ENCODE measurements at regions not wholly inside any gene's neighbourhood (a gene's known extent, or its start where the extent isn't known, plus 50 kb on each side); places are given as distances from the start of the nearest gene placed in this dataset.
"Not testable (repeated sequence)": the region's sequence is repeated elsewhere in the genome, so short reads cannot be mapped to it uniquely, and the experiment has no call there.

DNA sequence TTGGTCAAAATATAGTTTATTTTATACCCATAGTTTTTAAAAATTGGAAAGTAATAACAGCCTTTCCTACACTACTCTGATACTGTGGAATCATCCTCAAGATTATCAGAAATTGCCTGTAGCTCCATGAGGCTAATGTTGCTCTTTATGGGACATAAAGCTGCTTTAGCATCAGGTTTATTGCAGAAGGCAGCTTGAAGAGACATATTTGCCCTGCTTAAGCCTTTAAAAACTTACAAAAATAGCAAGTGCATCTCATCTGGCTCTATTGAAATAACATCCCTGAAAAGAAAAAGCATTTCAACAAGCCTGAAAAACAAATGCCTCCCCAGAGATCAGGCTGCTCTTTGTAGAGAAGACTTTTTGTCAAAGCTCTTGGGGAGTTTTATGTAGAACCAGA, 142.9 kb upstream of the MON1B start:
- Histone ChIP-seq H3K9me3 (no peaks in the 10 kb centered on the region), H3K36me3 (no peaks in the 10 kb centered on the region), H3K27me3 (no peaks in the 10 kb centered on the region), H3K27ac (no peak overlapping the region), H3K4me1 (ENCODE audit: control insufficient read depth in 1 of 2, insufficient read depth in 1 of 2, low read depth in 1 of 2, low read length in 1 of 2) (no peaks in the 10 kb centered on the region), H3K4me3 (ENCODE audit: low read depth in 1 of 2, low read length in 1 of 2) (no peak overlapping the region)
- TF ChIP-seq, protein P1, sequence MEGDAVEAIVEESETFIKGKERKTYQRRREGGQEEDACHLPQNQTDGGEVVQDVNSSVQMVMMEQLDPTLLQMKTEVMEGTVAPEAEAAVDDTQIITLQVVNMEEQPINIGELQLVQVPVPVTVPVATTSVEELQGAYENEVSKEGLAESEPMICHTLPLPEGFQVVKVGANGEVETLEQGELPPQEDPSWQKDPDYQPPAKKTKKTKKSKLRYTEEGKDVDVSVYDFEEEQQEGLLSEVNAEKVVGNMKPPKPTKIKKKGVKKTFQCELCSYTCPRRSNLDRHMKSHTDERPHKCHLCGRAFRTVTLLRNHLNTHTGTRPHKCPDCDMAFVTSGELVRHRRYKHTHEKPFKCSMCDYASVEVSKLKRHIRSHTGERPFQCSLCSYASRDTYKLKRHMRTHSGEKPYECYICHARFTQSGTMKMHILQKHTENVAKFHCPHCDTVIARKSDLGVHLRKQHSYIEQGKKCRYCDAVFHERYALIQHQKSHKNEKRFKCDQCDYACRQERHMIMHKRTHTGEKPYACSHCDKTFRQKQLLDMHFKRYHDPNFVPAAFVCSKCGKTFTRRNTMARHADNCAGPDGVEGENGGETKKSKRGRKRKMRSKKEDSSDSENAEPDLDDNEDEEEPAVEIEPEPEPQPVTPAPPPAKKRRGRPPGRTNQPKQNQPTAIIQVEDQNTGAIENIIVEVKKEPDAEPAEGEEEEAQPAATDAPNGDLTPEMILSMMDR (IDR thresholded peaks at IDR 0.05), result no peak

DNA sequence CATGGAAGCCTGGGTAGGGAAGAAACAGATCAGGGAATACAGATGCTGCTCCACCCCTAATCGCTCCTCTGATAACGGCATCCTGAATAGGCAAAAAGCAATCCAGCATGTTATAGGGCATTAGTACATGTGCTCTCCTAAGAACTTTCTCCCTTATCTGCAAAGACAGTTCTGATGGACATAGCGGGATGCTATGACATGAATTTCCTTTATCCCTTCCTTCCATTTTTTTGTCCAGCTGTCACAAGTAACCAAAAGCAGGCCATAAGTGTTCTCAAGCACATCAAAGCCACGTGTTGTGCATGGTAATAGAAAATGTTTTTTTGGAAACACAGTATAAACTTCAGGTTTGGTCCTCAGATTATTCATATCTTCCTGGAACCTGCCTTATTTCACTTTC, 141.4 kb upstream of the MON1B start:
- no peak overlapping the region for H3K4me3 ChIP-seq (ENCODE audit: low read depth in 1 of 2, low read length in 1 of 2)
- H3K36me3 ChIP-seq, result no peaks in the 10 kb centered on the region
- TF ChIP-seq, protein P1 (IDR thresholded peaks at IDR 0.05), result no peak
- no peak overlapping the region for H3K27ac ChIP-seq
- H3K4me1 ChIP-seq (ENCODE audit: control insufficient read depth in 1 of 2, insufficient read depth in 1 of 2, low read depth in 1 of 2, low read length in 1 of 2), result no peaks in the 10 kb centered on the region
- H3K27me3 ChIP-seq, result no peaks in the 10 kb centered on the region
- H3K9me3 ChIP-seq, result no peaks in the 10 kb centered on the region

DNA sequence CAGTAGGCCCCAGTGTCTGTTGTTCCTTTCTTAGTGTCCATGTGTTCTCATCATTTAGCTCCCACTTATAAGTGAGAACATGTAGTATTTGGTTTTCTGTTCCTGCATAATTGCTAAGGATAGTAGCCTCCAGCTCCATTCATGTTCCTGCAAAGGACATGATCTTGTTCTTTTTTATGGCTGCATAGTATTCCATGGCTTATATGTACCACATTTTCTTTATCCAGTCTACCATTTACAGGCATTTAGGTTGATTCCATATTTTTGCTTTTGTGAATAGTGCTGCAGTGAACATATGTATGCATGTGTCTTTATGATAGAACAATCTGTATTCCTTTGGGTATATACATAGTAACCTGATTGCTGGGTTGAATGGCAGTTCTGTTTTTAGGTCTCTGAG, 134.4 kb upstream of the MON1B start:
- H3K9me3 ChIP-seq; H3K27ac ChIP-seq; H3K4me3 ChIP-seq (ENCODE audit: low read depth in 1 of 2, low read length in 1 of 2); H3K36me3 ChIP-seq; H3K27me3 ChIP-seq: not testable (repeated sequence)
- peaks cover 0 to 34% of the 10 kb centered on the region in 2 experiments for H3K4me1 ChIP-seq (ENCODE audit: control insufficient read depth in 1 of 2, insufficient read depth in 1 of 2, low read depth in 1 of 2, low read length in 1 of 2)

DNA sequence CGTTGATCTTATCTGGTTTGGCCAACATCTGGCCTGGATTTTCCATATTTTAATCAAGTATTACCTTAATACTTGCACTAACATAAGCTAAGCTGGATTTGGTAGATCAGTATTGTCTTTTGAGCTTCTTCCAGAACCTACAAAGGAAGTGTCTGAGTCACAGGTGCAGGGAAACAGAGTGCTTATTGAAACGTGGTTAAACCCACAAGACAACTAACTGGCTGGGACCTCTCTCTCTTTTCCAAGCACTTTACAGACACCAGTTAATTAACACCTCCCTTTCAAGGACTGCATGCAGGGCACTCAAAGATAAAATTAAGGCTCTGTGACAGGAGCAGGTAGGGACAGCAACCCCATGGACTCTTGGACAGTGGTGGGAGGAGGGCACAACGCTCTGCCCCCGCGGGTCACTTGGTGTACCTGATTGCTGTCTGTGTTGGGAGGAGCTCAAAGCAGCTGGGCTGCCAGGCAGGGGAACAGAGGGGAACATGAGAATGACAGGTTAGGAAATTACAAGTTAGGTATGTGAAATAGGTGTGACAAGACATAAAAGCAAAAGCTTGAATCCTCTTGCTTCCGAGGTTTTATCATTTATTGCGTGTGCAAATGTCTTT, 133.7 kb upstream of the MON1B start:
- TF ChIP-seq, protein P1 (IDR thresholded peaks at IDR 0.05), result no peak
- H3K36me3 ChIP-seq, result no peaks in the 10 kb centered on the region
- peaks cover 0 to 38% of the 10 kb centered on the region in 2 experiments for H3K4me1 ChIP-seq (ENCODE audit: control insufficient read depth in 1 of 2, insufficient read depth in 1 of 2, low read depth in 1 of 2, low read length in 1 of 2)
- H3K27ac ChIP-seq, result no peak overlapping the region
- H3K4me3 ChIP-seq (ENCODE audit: low read depth in 1 of 2, low read length in 1 of 2), result no peak overlapping the region
- H3K9me3 ChIP-seq, result no peaks in the 10 kb centered on the region
- no peaks in the 10 kb centered on the region for H3K27me3 ChIP-seq

DNA sequence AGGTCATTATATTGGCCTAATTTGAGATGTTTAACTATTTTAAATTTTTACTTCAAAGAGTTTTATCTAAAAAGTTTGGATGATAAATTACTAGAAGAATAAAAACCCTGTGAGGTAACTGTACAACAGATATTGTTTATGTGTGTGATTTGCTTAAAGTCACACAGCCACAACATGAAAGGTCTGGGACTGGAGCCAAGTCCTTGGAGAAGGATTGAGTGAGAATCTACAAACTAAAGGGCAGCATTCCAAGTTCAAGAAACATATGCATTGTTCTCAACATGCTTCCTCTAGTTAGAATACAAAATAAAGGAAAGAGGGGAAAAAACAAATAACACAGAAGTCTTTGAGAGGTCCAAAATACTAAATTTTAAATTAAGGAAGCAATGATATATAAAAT, 131.5 kb upstream of the MON1B start:
- Histone ChIP-seq H3K27me3 (no peaks in the 10 kb centered on the region), H3K9me3 (no peaks in the 10 kb centered on the region), H3K27ac (no peak overlapping the region), H3K4me1 (ENCODE audit: control insufficient read depth in 1 of 2, insufficient read depth in 1 of 2, low read depth in 1 of 2, low read length in 1 of 2) (peaks cover 0 to 51% of the 10 kb centered on the region in 2 experiments), H3K4me3 (ENCODE audit: low read depth in 1 of 2, low read length in 1 of 2) (no peak overlapping the region), H3K36me3 (no peaks in the 10 kb centered on the region)
- TF ChIP-seq, protein P1 (IDR thresholded peaks at IDR 0.05), result no peak

DNA sequence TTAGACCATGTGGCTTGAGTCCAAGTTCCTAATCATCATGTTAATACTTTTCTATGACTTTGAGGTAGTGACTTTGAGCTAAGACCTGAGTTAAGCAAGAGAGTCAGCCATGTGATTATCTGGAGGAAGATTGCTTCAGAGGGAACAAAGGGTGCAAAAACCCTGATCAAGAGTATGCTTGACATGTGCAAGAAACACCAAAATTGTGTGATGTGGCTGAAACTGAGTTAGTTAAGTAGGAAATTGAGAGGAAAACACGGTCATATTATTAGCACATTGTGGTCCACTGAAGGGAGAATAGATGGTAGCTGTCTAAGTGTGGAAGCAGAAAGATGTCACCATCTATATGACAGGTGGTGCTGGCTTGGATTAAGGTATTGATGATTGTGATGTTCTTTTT, 130.4 kb upstream of the MON1B start:
- Histone ChIP-seq H3K27me3 (no peaks in the 10 kb centered on the region), H3K4me3 (ENCODE audit: low read depth in 1 of 2, low read length in 1 of 2) (no peak overlapping the region), H3K4me1 (ENCODE audit: control insufficient read depth in 1 of 2, insufficient read depth in 1 of 2, low read depth in 1 of 2, low read length in 1 of 2) (peaks cover 0 to 51% of the 10 kb centered on the region in 2 experiments), H3K9me3 (no peaks in the 10 kb centered on the region), H3K36me3 (no peaks in the 10 kb centered on the region), H3K27ac (no peak overlapping the region)
- TF ChIP-seq, protein P1 (IDR thresholded peaks at IDR 0.05), result no peak

Data from neutrophil (primary cell).